ENCODE measurements at regions not wholly inside any gene's neighbourhood (a gene's known extent, or its start where the extent isn't known, plus 50 kb on each side); places are given as distances from the start of the nearest gene placed in this dataset.
"Not testable (repeated sequence)": the region's sequence is repeated elsewhere in the genome, so short reads cannot be mapped to it uniquely, and the experiment has no call there.

GRCh38 chr6:112401083-112401482 lies 54.0 kb downstream of the RFPL4B start:
- no peak for DNase-seq

GRCh38 chr6:112407101-112407590 lies 60.0 kb downstream of the RFPL4B start:
- no peak for DNase-seq

GRCh38 chr6:112408522-112408921 lies 61.4 kb downstream of the RFPL4B start:
- no peak for DNase-seq

GRCh38 chr6:112409311-112409710 lies 62.2 kb downstream of the RFPL4B start:
- DNase-seq = no peak

- DNase-seq = no peak
Observed at GRCh38 chr6:112413780-112414179, 66.7 kb downstream of the RFPL4B start.

- no peak for DNase-seq
Observed at GRCh38 chr6:112415366-112415765, 68.2 kb downstream of the RFPL4B start.

GRCh38 chr6:112416866-112417265 lies 69.7 kb downstream of the RFPL4B start:
- DNase-seq = no peak

- not testable (repeated sequence) for DNase-seq
Observed at GRCh38 chr6:112427011-112427410, 79.9 kb downstream of the RFPL4B start.

GRCh38 chr6:112427499-112427898 lies 80.4 kb downstream of the RFPL4B start:
- no peak for DNase-seq

- no peak for DNase-seq
Observed at GRCh38 chr6:112428477-112428876, 81.3 kb downstream of the RFPL4B start.

GRCh38 chr6:112429226-112429625 lies 82.1 kb downstream of the RFPL4B start:
- DNase-seq = no peak

- no peak for DNase-seq
Observed at GRCh38 chr6:112431803-112432202, 84.7 kb downstream of the RFPL4B start.

- no peak for DNase-seq
Observed at GRCh38 chr6:112432853-112433252, 85.7 kb downstream of the RFPL4B start.

GRCh38 chr6:112433457-112433856 lies 86.3 kb downstream of the RFPL4B start:
- no peak for DNase-seq

- DNase-seq = no peak
Observed at GRCh38 chr6:112434896-112435435, 87.8 kb downstream of the RFPL4B start.

GRCh38 chr6:112437058-112437457 lies 89.9 kb downstream of the RFPL4B start:
- no peak for DNase-seq

- no peak for DNase-seq
Observed at GRCh38 chr6:112439010-112439409, 91.9 kb downstream of the RFPL4B start.

- no peak for DNase-seq
Observed at GRCh38 chr6:112439432-112439831, 92.3 kb downstream of the RFPL4B start.

GRCh38 chr6:112441607-112442006 lies 94.5 kb downstream of the RFPL4B start:
- no peak for DNase-seq

- no peak for DNase-seq
Observed at GRCh38 chr6:112443179-112444065, 96.3 kb downstream of the RFPL4B start.

- DNase-seq = not testable (repeated sequence)
Observed at GRCh38 chr6:112448786-112449185, 101.7 kb downstream of the RFPL4B start.

- DNase-seq = no peak
Observed at GRCh38 chr6:112450663-112451062, 103.5 kb downstream of the RFPL4B start.

- DNase-seq = no peak
Observed at GRCh38 chr6:112457886-112458285, 110.8 kb downstream of the RFPL4B start.

- DNase-seq = no peak
Observed at GRCh38 chr6:112459758-112460304, 112.7 kb downstream of the RFPL4B start.
